ENCODE measurements at regions not wholly inside any gene's neighbourhood (a gene's known extent, or its start where the extent isn't known, plus 50 kb on each side); places are given as distances from the start of the nearest gene placed in this dataset.

DNA sequence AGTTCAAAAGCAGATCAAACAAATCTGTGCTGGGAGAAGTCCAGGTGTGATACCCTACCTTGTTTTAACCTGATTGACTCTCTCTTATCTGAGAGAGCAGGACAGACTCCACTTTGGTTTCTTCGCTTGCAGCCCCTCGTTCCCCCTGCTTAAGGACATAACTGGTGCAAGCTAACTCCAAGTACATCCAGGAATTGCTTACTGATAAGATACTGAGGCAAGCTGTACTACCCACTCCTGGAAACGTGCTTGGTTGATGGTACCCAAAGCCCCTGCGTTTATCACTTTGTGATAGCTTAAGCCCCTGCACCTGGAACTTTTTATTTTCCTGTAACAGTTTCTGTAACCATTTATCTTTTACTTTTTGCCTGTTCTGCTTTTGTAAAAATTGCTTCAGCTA, 157.0 kb upstream of the OLIG3 start:
- TF ChIP-seq POLR2A (IDR thresholded peaks at IDR 0.05; ENCODE audit: low read length) (no peak), GATA1 (IDR thresholded peaks at IDR 0.05; ENCODE audit: low read depth, low read length) (no peak)
